Pons (tissue), 1 donor: ENCODE measurements at regions not wholly inside any gene's neighbourhood (a gene's known extent, or its start where the extent isn't known, plus 50 kb on each side); places are given as distances from the start of the nearest gene placed in this dataset.
"Not testable (repeated sequence)": the region's sequence is repeated elsewhere in the genome, so short reads cannot be mapped to it uniquely, and the experiment has no call there.

Experiments
- DNase-seq: peaks from one replicate; pipeline ENCODE4 v3.0.0-alpha.2; 2016; ENCODE audit warnings: low spot score

DNA sequence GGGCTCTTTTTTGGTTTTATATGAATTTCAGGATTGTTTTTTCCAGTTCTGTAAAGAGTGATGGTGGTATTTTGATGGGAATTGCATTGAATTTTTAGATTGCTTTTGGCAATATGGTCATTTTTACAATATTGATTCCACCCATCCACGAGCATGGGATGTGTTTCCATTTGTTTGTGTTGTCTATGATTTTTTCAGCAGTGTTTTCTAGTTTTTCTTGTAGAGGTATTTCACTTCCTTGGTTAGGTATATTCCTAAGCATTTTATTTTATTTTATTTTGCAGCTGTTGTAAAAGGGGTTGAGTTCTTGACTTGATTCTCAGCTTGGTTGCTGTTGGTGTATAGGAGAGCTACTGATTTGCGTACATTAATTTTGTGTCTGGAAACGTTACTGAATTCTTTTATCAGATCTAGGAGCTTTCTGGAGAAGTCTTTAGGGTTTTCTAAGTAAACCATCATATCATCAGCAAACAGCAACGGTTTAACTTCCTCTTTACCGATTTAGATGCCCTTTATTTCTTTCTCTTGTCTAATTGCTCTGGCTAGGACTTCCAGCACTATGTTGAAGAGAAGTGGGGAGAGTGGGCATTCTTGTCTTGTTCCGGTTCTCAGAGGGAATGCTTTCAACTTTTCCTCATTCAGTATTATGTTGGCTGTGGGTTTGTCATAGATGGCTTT, 69.4 kb upstream of the GNG12 start:
- DNase-seq = not testable (repeated sequence)

DNA sequence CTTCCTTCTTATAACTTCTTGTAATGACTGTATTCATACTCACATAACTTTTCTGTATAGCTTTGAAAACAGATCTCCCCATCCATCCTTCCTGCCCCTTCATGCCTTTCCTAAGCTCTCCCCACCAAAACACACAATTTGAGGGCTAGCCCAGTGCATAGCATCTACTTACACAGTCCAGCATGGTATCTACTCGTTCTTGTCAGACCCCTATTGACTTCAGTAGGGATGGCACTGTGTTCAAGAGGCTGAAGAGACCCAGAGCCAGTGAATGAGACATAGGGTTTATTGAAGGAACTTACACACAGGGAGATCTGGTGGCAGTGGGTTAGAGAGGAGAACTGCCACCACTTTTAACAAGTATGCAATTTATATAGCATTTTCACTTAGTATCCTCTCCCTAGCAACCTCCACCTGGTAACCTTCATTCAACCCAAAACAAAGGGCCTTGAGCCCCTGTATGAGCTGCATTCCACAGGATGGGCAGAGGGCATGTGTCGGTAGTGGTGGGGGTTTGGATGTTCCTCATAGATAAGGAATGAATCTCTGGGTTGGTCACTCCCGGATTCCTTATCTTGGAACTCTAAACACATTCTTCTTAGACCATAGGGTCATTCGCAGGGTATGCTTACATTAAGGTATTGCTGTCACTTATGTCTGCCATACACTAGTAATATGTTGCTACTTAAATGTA, 64.9 kb upstream of the GNG12 start:
- no peak for DNase-seq

DNA sequence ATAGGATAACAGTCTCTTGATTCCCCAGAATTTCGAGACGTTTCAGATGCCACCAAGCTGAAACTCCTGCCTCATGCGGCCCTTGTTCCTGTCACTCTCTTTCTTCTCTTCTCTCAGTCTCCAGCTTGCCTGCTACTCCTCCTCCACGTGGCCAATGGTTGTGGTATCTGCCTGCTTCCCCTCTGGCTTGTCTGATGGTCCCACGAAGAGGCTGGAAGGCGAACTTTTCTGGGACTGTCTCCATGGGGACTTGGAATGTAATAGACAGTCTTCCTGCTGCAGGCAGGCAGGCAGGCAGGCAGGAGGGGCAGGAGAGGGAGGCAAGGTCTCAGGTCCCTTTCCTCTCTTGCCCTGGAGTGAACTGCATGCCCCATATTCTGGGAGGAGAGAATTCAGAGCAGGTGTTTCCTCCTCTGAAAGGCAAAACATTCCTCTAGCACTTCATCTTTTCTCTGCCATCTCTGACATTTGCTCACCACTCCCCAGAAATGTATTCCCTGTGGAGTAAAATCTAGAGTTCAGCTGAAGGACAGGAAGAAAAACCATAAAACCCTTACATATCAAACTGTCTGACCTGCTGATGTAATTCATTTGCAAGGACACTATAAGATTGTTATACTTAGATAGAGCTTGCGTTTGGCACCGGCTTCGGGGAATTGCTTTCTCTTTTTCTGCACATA, 64.1 kb upstream of the GNG12 start:
- DNase-seq = no peak

DNA sequence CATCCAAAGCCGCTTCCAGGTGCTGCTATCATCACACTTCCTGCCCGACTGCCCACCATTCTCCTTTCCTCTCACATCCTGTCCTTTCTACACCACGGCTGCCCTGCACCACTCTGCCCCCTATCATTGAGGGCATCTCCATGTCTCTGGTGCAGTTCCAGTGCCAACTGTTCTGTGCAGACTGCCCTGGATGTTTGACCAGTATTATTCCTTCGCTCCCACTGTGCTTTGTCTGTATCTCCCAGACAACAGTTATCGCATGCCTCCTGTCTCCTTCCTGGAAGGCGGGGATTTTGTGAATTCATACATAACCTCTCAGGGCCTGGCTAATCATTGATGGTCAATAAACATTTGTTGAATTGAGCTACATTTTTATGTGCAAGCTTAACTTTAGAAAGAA, 63.6 kb upstream of the GNG12 start:
- DNase-seq = no peak

DNA sequence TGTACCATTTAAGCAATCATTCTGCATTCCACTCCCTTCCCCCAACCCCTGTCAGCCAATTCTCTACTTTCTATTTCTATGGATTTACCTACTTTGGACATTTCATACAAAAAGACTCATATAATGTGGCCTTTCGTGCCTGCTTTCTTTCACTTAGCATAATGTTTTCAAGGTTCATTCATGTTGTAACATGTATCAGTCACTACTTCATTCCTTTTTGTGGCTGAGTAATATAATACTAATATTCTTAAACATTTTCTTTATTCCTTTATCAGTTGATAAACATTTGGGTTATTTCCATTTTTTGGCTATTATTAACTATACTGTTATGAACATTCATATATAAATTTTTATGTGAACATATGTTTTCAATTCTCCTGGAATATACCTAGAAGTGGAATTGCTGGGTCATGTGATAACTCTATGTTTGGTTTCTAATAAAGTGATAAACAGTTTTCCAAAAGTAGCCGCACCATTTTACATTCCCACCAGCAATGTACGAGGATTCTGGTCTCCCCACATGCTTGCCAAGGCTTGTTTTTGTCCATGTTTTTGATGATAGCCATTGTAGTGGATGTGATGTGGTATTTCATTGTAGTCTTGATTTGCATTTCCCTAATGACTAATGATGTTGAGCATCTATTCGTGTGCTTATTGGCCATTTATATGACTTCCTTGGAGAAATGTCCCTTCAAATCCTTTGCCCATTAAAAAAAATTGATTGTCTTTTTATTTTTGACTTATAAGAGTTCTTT, 61.9 kb upstream of the GNG12 start:
- no peak for DNase-seq

DNA sequence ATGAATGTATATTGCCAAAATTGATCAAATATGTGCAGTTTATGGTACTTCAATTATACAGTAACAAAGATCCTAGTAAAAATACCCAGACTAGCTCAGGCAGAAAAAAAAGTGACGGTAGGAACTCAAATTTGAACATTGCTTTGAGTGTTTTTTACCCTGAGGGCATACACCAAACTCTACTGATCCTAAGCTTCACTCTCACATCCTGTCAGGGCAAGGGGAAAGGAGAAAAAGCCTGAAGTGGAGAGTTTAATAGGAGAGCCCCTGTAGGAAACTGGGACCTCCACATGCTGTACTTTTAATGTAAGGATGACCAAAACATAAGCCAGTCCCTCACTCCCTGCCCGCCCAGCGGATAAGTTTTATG, 59.8 kb upstream of the GNG12 start:
- no peak for DNase-seq

DNA sequence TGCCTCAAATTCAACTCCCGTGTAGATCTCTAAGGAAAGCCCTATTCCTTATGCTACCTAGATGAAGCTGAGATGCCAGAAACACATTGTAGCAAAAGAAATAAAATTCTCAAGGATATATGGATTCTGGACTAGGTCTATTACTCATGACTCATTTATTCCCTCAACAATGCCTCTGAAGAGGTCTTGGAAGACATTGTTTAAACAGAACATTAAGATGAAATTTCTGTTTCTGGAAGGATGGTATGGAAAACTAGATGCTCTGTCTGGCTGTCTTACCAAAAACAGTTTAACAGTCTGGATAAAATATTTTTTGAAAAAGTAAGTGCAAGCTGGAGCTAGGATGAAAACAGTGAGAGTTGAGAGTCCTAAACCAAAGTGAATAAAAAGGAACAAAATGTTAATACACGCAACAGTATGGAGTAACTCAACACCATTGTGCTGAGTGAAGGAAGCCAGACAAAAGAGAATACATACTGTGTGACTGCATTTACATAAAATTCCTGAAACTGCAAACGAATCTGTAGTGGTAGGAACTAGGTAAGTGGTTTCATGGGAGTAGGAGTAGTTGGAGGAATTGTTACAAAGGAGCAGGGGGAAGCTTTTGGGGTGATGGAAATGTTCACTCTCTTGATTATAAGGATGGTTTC, 59.3 kb upstream of the GNG12 start:
- no peak for DNase-seq

DNA sequence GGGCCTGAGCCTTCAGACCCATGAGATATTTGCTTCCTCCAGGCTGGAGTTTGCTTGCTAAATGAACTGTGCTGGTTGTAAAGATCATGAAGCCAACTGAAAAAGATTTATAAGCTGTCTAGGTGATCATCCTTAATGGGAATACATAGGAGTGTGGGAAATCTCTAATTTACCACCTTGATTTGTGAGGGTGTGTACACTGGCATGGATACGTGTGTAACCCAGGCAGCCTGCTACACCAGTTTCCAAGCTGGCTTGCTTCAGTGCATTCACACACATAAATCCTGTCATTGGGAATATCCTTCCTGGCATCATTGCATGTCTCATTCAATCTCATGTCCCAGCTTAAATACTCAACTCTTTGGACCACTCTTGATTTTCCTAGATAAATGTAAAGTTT, 57.6 kb upstream of the GNG12 start:
- no peak for DNase-seq

DNA sequence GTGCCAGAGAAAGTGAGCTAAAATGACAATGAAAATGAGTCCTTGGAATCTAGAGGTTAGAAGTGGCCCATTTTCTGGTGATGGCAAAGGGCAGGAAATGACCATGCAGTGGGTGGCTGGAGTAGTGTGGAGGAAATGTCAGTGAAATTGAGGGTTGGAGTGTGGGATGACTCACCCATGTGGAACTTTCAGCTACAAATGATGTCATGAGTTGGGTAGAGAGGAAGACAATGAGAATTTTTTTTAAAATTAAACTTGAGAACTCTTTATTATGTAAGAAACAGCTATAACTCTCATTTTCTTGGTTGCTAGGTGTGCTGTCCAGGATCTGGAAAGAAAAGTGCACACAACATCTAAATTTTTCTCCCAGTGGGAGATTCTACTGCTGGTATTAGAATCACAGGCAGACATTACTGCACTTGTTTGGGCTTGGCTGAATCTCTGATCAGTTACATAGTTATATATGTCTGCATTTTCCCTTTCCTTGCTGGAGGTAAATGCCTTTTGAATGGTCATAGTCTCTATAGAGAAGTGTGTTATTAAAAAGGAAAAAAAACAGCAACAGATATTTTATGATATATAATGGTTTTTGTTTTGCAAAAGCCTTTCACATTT, 56.8 kb upstream of the GNG12 start:
- DNase-seq = no peak

DNA sequence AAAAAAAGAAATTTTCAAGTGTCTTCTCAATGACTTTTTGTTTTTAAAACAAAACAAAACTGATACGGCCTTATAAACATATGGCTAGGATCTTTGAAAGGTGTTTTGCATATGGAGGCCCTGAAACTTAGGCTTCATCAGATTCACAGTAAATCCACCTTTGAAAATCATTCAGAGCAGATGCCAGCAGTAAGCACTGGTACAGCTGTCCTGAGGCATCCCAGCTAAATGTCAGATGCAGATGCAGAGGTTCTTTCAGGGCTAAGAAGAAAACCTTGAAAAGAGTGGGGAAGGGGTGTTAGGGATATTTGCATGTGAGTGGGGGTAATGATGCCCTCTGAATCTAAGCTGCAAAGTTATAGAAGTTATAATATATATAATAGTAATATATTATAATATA, 56.2 kb upstream of the GNG12 start:
- no peak for DNase-seq

DNA sequence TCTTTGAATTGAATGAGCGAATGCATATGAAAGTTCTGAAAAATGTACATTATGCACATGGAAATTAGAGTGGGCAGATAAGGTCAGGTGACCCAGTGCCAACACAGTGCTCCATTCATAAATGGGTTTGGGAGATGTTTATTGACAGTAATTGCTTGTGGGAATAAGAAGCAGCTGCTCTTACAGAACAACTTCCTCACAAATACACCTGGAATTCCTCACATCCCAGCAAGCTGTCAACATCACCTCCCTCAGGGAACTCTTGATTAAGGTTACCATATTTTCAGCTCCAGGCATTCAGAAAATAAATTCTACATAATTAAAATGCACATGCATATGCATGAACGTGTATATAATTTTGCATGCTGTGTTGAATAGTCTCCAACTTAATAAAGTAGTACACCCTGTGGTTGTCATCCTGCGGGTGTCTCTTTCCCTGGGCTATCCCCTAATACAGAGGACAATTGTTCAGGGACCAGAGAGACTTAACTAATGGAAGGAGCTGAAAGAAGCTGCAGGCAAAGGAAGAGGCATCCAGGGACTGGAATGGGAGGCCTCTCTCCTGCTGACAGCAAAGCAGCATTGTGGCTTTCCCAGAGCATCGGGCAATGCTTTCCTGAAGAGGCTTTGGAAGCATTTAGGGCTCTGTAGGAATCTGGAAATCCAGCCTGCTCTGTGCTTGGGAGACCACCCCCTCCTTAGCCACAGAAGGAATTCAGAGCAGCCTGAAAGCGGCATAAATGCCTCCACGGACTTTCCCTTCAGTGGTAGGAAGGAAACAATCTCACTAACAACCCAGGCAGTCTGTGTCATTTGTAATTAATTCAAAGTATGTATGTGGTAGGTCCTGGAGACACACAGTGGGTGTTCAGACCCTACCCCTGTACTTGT, 55.2 kb upstream of the GNG12 start:
- DNase-seq = no peak

DNA sequence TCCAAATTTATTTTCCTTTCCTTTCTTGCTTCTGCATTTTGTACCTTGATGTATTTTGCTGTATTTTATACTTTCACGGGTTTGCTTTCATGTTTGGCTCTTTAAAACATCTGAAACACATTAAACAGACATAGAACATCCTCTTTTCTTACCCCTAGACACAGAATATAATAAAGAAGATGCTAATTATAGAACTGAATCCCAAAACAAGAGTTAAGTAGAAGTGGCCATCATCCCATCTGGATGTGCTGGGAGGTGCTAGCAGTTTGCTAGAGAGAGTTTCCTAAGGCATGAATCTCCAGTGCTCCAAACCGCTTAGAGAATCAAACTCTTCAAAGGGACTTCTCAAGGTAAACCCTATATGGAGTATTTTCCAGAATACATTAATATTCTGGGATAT, 53.9 kb upstream of the GNG12 start:
- no peak for DNase-seq

DNA sequence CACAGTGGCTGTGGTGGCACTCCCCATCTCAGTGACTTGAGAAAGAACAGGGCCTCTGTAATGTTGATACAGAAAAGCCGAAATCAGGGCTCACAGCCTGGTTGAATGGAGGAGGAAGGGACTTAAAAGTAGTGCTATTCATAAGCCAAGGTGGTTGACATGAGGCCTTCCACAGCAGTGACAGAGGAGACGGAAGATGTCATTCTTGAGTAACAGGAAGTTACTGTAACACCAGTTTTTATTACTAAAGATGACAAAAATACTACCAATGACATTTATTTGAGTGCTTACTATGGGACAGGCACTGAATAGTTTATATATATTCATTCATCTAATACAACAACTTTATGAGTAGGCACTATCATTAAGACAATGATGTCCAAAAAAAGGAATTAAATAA, 52.8 kb upstream of the GNG12 start:
- DNase-seq = no peak

DNA sequence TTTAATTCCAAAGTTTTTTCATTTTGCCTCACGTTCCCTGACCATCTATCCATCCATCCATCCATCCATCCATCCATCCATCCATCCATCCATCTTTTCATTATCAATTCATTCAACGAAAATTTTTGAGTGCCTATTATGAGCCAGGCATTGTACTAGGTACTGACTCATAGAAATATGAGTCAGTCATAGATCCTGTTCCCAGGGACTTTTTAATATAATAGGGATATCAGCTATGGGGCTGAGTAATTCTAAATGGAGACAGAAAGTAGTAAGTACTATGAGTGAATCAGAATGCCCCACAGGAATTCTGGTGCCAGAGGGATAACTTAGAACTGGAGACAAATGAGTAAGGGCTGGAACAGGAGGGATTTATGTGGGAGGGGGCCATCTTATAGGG, 49.8 kb upstream of the GNG12 start:
- DNase-seq = no peak
